HCT116 (cell line): ENCODE measurements at regions not wholly inside any gene's neighbourhood (a gene's known extent, or its start where the extent isn't known, plus 50 kb on each side); places are given as distances from the start of the nearest gene placed in this dataset.

Experiments used
- ATAC-seq: fragments of 200-7000 bp; cut with Tn5 transposase; 2 replicates; pipeline ENCODE4 v1.9.1; 2020; ENCODE audit warnings: mild to moderate bottlenecking, moderate library complexity
- BruUV-seq: library from RNA; stranded (reverse); fragments of 400-500 nt; replicated peaks from 2 replicates; lab custom pipeline; 2021; lab: Mats Ljungman, UMichigan
- CTCF ChIA-PET: fragments of 300-600 bp; sonication (Branson Sonifier 250); formaldehyde crosslinking; loops from one replicate; lab custom pipeline; 2021; ENCODE audit warnings: antibody characterized with exemption; lab: Charles Lee
- POLR2A ChIA-PET: fragments of 300-600, 350-600 bp; sonication (Branson Sonifier 250); formaldehyde crosslinking; loops from one replicate; lab custom pipeline; 2021; ENCODE audit warnings: antibody characterized with exemption; lab: Charles Lee
- RAD21 ChIA-PET, 2 experiments: fragments of 300-600 bp; sonication (Branson Sonifier 250); formaldehyde crosslinking; loops; one replicate each; lab custom pipeline; 2023; ENCODE audit warnings: low total read pairs in 2 of 2; ENCODE audit not compliant: uncharacterized antibody in 2 of 2, unreplicated experiment in 2 of 2, low non-redundant PET in 1 of 2; lab: Charles Lee
- DNase-seq: peaks from one replicate; pipeline ENCODE4 v3.0.0-alpha.2; 2010; ENCODE audit warnings: low read depth, low spot score
- H2AFZ ChIP-seq: fragments of 200-600 bp; shearing (Covaris generic), sonication (generic); 2 replicates; pipeline ENCODE4 v1.6.1; 2017; ENCODE audit warnings: low read depth, mixed run types, mixed read lengths, antibody characterized with exemption, low read length; ENCODE audit not compliant: poor library complexity, severe bottlenecking
- H3K27ac ChIP-seq: 2 replicates; pipeline ENCODE4 v1.5.1; 2012; ENCODE audit warnings: low read depth, low read length
- H3K27me3 ChIP-seq: fragments of 200-600 bp; sonication (generic); 2 replicates; pipeline ENCODE4 v1.6.1; 2016; ENCODE audit warnings: mixed run types, low read length, mixed read lengths; ENCODE audit not compliant: insufficient read depth
- H3K36me3 ChIP-seq, 2 experiments: fragments of 200-500 bp in 1 of 2; fragments of 200-600 bp in 1 of 2; sonication (Bioruptor generic) in 1 of 2; sonication (generic) in 1 of 2; 2 replicates each; pipeline versions ENCODE4 v1.5.1 to v1.6.1; 2014 to 2016; ENCODE audit warnings: low read length in 2 of 2, inconsistent platforms in 1 of 2, mixed read lengths in 1 of 2, mixed run types in 1 of 2; ENCODE audit not compliant: insufficient read depth in 2 of 2, control insufficient read depth in 1 of 2
- H3K4me1 ChIP-seq, 2 experiments: fragments of 200-600 bp in 1 of 2; sonication (generic) in 1 of 2; 2 replicates each; pipeline versions ENCODE4 v1.5.1 to v1.6.1; 2012 to 2017; ENCODE audit warnings: low read length in 2 of 2, inconsistent platforms in 1 of 2, mild to moderate bottlenecking in 1 of 2, mixed read lengths in 1 of 2, mixed run types in 1 of 2, moderate library complexity in 1 of 2; ENCODE audit not compliant: insufficient read depth in 2 of 2, control insufficient read depth in 1 of 2
- H3K4me2 ChIP-seq: fragments of 200-600 bp; sonication (generic); 2 replicates; pipeline ENCODE4 v1.6.1; 2017; ENCODE audit warnings: mixed run types, low read length, mixed read lengths
- H3K4me3 ChIP-seq, 2 experiments: fragments of 200-600 bp in 1 of 2; sonication (generic) in 1 of 2; replicated peaks in 1 of 2; 2 replicates each; pipeline ENCODE4 v1.5.1; 2011 to 2016; ENCODE audit warnings: low read length in 2 of 2, control low read depth in 1 of 2, low read depth in 1 of 2, mild to moderate bottlenecking in 1 of 2, mixed read lengths in 1 of 2, mixed run types in 1 of 2
- H3K79me2 ChIP-seq: fragments of 200-600 bp; sonication (generic); 2 replicates; pipeline ENCODE4 v1.6.1; 2017; ENCODE audit warnings: mild to moderate bottlenecking, mixed run types, low read length, moderate library complexity, mixed read lengths; ENCODE audit not compliant: insufficient read depth
- H3K9ac ChIP-seq: fragments of 200-600 bp; sonication (generic); 2 replicates; pipeline ENCODE4 v1.6.1; 2016; ENCODE audit warnings: low read length, mixed read lengths
- H3K9me2 ChIP-seq: fragments of 200-600 bp; sonication (generic), shearing (Covaris generic); 2 replicates; pipeline ENCODE4 v1.6.1; 2017; ENCODE audit warnings: mixed run types, mild to moderate bottlenecking, moderate library complexity; ENCODE audit not compliant: insufficient read depth
- H3K9me3 ChIP-seq, 2 experiments: fragments of 200-500 bp in 1 of 2; fragments of 200-600 bp in 1 of 2; sonication (Bioruptor generic) in 1 of 2; sonication (generic) in 1 of 2; 2 replicates each; pipeline ENCODE4 v1.6.1; 2014 to 2017; ENCODE audit warnings: low read length in 2 of 2, mixed read lengths in 2 of 2, inconsistent platforms in 1 of 2, low read depth in 1 of 2, mild to moderate bottlenecking in 1 of 2, mixed run types in 1 of 2, moderate library complexity in 1 of 2; ENCODE audit not compliant: control insufficient read depth in 1 of 2, insufficient read depth in 1 of 2
- H4K20me1 ChIP-seq: fragments of 200-600 bp; sonication (generic), shearing (Covaris generic); 2 replicates; pipeline ENCODE4 v1.6.1; 2017; ENCODE audit warnings: mixed run types, mild to moderate bottlenecking, moderate library complexity; ENCODE audit not compliant: insufficient read depth
- CBX3 ChIP-seq: IDR thresholded peaks from 2 replicates; pipeline ENCODE4 v1.6.1; 2012; ENCODE audit warnings: low read depth
- CEBPB ChIP-seq: IDR thresholded peaks from 2 replicates; pipeline ENCODE4 v1.6.1; 2012; ENCODE audit warnings: low read depth
- ELF1 ChIP-seq: IDR thresholded peaks from 2 replicates; pipeline ENCODE4 v1.6.1; 2012; ENCODE audit warnings: low read depth, borderline replicate concordance
- EZH2 ChIP-seq: fragments of 200-600 bp; sonication (generic); IDR thresholded peaks from 2 replicates; pipeline ENCODE4 v1.6.1; 2017; ENCODE audit warnings: antibody characterized with exemption, mixed run types
- EZH2phosphoT487 ChIP-seq: fragments of 200-600 bp; IDR thresholded peaks from 2 replicates; pipeline ENCODE4 v1.6.1; 2018; ENCODE audit warnings: antibody characterized with exemption, borderline replicate concordance
- FOSL1 ChIP-seq: IDR thresholded peaks from 2 replicates; pipeline ENCODE4 v1.6.1; 2012; ENCODE audit warnings: low read depth
- JUND ChIP-seq: IDR thresholded peaks from 2 replicates; pipeline ENCODE4 v1.6.1; 2012
- RAD21 ChIP-seq: IDR thresholded peaks from 2 replicates; pipeline ENCODE4 v1.6.1; 2012; ENCODE audit warnings: low read depth, mild to moderate bottlenecking
- SRF ChIP-seq: IDR thresholded peaks from 2 replicates; pipeline ENCODE4 v1.6.1; 2012; ENCODE audit warnings: low read depth
- ZFX ChIP-seq: fragments of 450-650 bp; IDR thresholded peaks from 2 replicates; pipeline ENCODE4 v1.6.1; 2017
- intact Hi-C: fragments of 100-400 bp; cut with micrococcal nuclease; formaldehyde crosslinking; loops from 2 replicates; pipeline ENCODE4 v1.10.0; 2022
- TF ChIP-seq, protein P1 (sequence below): IDR thresholded peaks from 2 replicates; pipeline ENCODE4 v1.6.1; 2012
- TF ChIP-seq, protein P2 (sequence below): IDR thresholded peaks from 2 replicates; pipeline ENCODE4 v1.6.1; 2012; ENCODE audit warnings: low read depth
- TF ChIP-seq, protein P3 (sequence below): IDR thresholded peaks from 2 replicates; pipeline ENCODE4 v1.6.1; 2012
- TF ChIP-seq, protein P4 (sequence below): IDR thresholded peaks from 2 replicates; pipeline ENCODE4 v1.6.1; 2011; ENCODE audit warnings: mild to moderate bottlenecking, low read length, moderate library complexity; ENCODE audit not compliant: insufficient replicate concordance; ENCODE audit errors: extremely low read depth

DNA sequence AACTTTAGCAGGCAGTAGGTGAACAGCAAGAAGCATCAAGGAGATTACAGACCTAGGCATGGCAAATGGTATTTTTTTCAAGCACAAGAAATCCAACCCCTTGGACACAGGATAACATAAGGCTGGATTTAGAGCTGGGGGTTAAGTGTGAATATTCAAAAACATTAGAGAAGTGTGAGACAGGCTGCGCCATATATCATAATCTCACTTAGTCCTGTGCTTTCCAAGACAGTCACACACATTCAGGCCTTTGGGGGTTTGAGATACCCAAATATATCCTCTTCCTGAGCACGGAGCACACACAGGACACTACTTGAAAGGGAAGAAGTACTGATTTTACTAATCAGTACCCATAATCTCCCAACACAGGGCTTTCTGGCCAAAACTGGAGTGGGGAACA lies 83.0 kb upstream of the CLDN18 start:
- no peaks in the 10 kb centered on the region for H3K79me2 ChIP-seq
- TF ChIP-seq, protein P1, sequence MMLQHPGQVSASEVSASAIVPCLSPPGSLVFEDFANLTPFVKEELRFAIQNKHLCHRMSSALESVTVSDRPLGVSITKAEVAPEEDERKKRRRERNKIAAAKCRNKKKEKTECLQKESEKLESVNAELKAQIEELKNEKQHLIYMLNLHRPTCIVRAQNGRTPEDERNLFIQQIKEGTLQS, result no peak
- TF ChIP-seq ZFX, result no peak
- TF ChIP-seq SRF, result no peak
- no peak for TF ChIP-seq FOSL1
- no peak for TF ChIP-seq CEBPB
- TF ChIP-seq ELF1, result no peak
- no peak for TF ChIP-seq EZH2phosphoT487
- TF ChIP-seq EZH2, result no peak
- TF ChIP-seq CBX3, result no peak
- TF ChIP-seq, protein P2, sequence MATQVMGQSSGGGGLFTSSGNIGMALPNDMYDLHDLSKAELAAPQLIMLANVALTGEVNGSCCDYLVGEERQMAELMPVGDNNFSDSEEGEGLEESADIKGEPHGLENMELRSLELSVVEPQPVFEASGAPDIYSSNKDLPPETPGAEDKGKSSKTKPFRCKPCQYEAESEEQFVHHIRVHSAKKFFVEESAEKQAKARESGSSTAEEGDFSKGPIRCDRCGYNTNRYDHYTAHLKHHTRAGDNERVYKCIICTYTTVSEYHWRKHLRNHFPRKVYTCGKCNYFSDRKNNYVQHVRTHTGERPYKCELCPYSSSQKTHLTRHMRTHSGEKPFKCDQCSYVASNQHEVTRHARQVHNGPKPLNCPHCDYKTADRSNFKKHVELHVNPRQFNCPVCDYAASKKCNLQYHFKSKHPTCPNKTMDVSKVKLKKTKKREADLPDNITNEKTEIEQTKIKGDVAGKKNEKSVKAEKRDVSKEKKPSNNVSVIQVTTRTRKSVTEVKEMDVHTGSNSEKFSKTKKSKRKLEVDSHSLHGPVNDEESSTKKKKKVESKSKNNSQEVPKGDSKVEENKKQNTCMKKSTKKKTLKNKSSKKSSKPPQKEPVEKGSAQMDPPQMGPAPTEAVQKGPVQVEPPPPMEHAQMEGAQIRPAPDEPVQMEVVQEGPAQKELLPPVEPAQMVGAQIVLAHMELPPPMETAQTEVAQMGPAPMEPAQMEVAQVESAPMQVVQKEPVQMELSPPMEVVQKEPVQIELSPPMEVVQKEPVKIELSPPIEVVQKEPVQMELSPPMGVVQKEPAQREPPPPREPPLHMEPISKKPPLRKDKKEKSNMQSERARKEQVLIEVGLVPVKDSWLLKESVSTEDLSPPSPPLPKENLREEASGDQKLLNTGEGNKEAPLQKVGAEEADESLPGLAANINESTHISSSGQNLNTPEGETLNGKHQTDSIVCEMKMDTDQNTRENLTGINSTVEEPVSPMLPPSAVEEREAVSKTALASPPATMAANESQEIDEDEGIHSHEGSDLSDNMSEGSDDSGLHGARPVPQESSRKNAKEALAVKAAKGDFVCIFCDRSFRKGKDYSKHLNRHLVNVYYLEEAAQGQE, result no peak
- TF ChIP-seq, protein P3, sequence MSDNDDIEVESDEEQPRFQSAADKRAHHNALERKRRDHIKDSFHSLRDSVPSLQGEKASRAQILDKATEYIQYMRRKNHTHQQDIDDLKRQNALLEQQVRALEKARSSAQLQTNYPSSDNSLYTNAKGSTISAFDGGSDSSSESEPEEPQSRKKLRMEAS, result no peak
- TF ChIP-seq JUND, result no peak
- no peak for TF ChIP-seq RAD21
- TF ChIP-seq, protein P4, sequence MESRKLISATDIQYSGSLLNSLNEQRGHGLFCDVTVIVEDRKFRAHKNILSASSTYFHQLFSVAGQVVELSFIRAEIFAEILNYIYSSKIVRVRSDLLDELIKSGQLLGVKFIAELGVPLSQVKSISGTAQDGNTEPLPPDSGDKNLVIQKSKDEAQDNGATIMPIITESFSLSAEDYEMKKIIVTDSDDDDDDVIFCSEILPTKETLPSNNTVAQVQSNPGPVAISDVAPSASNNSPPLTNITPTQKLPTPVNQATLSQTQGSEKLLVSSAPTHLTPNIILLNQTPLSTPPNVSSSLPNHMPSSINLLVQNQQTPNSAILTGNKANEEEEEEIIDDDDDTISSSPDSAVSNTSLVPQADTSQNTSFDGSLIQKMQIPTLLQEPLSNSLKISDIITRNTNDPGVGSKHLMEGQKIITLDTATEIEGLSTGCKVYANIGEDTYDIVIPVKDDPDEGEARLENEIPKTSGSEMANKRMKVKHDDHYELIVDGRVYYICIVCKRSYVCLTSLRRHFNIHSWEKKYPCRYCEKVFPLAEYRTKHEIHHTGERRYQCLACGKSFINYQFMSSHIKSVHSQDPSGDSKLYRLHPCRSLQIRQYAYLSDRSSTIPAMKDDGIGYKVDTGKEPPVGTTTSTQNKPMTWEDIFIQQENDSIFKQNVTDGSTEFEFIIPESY, result no peak
- H3K9me2 ChIP-seq, result no peaks in the 10 kb centered on the region
- no peak overlapping the region for H3K9ac ChIP-seq
- ChIA-PET CTCF (no interaction called here), RAD21 (no interaction called here), POLR2A (no interaction called here)
- DNase-seq, result no peak
- no peaks in the 10 kb centered on the region for H3K4me1 ChIP-seq
- no peak for ATAC-seq
- peaks cover 62% of the 10 kb centered on the region for H3K27me3 ChIP-seq
- intact Hi-C loops, result no loop called here
- no peak overlapping the region for H3K27ac ChIP-seq
- no peaks in the 10 kb centered on the region for H3K9me3 ChIP-seq
- H3K4me2 ChIP-seq, result no peak overlapping the region
- H2AFZ ChIP-seq, result no peak overlapping the region
- no TSS peak for BruUV-seq
- H4K20me1 ChIP-seq, result no peaks in the 10 kb centered on the region
- H3K4me3 ChIP-seq, result no peak overlapping the region
- no peaks in the 10 kb centered on the region for H3K36me3 ChIP-seq
